Stimulated activated CD4-positive, alpha-beta T cell treated with anti-CD3 and anti-CD28 coated beads, Interleukin-12 subunit alpha, Interleukin-12 subunit beta, amount 100 ng/mL, for 4 hours (primary cell): ENCODE measurements at regions not wholly inside any gene's neighbourhood (a gene's known extent, or its start where the extent isn't known, plus 50 kb on each side); places are given as distances from the start of the nearest gene placed in this dataset.

Source experiments
- DNase-seq: peaks from one replicate; pipeline ENCODE4 v3.0.0-alpha.2; 2020

- no peak for DNase-seq
Measured at GRCh38 chr6:87847135-87847829, 145.2 kb upstream of the AKIRIN2 start.

GRCh38 chr6:87846434-87846833, 144.4 kb upstream of the AKIRIN2 start:
- no peak for DNase-seq

DNA sequence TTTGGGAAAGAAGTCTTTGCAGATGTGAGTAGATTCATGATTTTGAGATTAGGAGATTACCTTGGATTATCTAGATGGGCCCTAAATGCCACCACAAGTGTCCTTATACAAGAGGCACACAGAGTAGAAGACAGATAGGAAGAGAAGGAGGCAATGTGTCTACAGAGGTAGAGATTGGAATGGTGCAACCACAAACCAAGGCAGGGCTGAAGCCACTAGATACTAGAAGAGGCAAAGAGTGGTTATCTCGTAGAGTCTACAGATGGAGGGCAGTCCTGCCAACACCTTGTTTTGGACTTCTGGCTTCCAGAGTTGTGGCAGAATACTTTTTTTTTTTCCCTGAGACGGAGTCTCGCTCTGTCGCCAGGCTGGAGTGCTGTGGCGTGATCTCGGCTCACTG, 138.3 kb upstream of the AKIRIN2 start:
- DNase-seq: no peak

DNA sequence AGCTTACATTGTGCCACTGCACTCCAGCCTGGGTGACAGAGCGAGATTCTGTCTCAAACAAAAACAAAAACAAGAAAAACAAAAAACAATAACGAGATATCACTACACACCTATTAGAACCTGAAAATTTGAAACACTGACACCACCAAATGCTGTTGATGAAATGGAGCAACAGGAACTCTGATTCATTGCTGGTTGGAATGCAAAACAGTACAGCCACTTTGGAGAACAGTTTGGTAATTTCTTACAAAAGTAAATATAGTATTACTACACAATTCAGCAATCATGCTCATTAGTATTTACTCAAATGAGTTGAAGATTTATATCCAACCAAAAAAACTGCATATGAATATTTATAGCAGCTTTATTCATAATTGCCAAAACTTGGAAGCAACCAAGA, 135.8 kb upstream of the AKIRIN2 start:
- no peak for DNase-seq

DNA sequence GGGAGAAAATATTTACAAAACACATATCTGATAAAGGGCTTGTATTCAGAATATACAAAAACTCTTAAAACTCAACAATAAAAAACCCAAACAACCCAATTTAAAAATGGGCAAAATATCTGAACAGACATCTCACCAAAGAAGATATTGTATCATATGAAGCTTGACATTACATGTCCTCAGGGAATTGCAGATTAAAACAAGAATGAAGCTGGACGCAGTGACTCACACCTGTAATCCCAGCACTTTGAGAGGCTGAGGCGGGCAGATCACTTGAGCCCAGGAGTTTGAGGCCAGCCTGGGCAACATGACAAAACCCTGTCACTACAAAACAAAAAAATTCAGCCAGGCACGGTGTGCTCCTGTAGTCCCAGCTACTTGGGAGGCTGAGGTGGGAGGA, 135.4 kb upstream of the AKIRIN2 start:
- no peak for DNase-seq

DNA sequence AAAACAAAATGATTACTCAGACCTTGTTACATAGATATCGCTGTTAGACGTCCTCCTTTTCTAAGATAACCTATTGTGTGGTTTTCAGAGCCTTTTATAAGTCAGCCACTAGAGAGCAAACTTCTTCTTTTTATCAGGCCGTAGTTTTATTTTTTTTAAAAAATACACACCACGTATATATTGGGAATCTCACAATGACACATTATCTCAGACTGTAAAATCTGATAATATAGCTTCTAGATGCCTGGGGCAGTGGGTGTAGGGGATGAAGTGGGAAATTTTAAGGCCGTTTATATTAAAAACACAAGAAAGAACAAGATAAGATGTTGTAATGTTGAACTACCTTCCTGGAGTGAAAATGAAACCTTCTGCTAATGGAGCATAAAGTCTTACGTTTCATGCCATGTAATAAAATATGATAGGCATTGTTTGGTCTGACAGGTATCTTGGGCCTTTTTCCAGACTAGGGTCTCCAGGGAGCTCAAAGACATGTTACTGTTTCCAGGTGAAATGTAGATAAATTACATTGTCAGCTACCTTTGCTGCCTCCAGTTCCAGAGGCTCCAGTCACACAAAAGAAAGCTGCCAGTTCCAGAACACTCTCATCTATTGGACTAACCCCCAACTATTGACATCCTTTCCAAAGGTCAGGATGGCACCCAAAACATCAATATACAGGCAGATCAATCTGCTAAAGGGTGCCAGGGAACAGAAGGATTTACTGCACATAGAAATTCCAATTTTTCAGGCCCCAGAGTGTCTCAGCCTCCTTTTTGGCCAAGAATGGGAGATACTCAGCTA, 130.2 kb upstream of the AKIRIN2 start:
- no peak for DNase-seq

DNA sequence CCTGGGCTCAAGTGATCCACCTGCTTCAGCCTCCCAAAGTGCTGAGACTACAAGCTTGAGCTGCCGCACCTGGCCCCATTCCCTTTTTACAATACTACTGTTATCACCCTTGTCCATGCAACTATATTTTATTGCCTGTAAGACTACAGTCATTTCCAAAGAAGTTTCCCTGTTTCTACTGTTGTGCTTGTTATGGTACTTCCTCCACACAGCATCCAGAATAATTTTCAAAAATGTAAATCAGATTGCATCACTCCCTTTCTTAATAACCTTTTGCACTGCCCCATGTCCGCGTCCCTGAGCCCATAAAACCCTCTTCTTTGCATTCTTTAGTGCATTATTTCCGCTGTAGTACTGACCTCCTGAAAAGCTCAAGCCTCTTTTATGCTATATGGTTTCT, 128.9 kb upstream of the AKIRIN2 start:
- no peak for DNase-seq

DNA sequence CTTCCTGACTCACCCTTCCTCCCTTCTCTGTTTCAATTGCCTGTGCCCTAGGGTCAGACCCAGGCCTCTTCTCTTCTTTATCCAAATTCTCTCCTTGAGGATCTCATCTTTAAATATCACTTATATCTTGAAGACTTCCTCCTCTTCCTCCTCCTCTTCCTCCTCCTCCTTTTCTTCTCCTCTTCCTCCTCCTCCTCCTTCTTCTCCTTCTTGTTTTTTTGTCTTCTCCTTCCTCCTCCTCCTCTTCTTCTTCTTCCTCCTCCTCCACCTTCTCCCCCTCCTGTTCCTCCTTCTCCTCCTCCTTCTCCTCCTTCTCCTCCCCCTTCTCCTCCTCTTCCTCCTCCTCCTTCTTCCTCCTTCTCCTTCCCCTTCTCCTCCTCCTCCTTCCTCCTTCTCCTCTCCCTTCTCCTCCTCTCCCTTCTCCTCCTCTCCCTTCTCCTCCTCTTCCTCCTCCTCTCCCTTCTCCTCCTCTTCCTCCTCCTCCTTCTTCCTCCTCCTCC, 127.6 kb upstream of the AKIRIN2 start:
- no peak for DNase-seq

DNA sequence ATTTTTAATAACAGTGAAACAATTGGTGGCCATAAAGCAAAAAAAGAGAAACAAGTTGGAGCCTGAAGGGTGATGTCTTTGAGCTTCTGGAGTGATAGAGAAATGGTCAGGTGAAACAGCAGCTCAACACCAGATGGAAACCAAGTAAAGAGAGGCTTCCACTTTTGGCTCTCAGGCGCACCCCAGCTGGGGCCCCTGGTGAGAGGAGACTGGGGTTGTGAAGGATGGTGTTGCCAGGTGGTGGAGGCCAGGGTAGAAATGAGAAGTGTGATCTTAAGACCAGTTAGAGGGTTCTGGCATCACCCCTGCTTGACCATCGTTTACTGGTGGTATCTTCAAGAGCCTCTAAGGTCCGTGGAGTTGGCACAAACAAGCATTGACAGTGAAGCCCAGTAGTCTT, 126.0 kb upstream of the AKIRIN2 start:
- no peak for DNase-seq

- DNase-seq: no peak
Measured at GRCh38 chr6:87827346-87827745, 125.3 kb upstream of the AKIRIN2 start.

- DNase-seq: no peak
Measured at GRCh38 chr6:87826424-87826823, 124.4 kb upstream of the AKIRIN2 start.

- DNase-seq: no peak
Measured at GRCh38 chr6:87825821-87826221, 123.8 kb upstream of the AKIRIN2 start.

GRCh38 chr6:87824958-87825491, 123.0 kb upstream of the AKIRIN2 start:
- DNase-seq: no peak

GRCh38 chr6:87822011-87822410, 120.0 kb upstream of the AKIRIN2 start:
- no peak for DNase-seq

DNA sequence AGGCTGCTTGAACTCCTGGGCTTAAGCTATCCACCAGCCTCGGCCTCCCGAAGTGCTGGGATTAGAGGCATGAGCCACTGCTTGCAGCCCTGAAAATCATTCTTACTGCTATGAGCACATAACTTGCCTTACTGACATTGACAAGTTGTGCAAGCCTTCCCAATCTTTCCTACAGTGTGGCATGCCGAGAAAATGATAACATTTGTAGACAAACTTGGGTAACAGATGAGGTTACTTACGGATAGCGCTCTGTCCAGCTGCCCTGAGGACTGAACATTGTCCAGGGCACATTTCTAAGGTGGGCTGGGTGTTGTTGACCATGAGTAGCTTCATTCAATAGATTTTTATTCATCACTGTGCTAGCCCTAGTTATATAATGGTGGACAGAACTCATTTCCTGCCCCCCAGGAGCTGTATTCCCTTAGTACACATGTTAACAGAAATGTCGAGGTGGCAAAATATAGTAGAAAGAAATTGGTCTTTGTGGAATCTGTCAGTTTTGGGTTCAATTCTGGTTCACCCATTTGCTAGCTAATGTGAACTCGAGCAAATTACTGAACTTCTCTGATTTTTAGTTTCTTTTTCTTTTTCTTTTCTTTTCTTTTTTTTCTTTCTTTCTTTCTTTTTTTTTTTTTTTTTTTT, 118.4 kb upstream of the AKIRIN2 start:
- no peak for DNase-seq

DNA sequence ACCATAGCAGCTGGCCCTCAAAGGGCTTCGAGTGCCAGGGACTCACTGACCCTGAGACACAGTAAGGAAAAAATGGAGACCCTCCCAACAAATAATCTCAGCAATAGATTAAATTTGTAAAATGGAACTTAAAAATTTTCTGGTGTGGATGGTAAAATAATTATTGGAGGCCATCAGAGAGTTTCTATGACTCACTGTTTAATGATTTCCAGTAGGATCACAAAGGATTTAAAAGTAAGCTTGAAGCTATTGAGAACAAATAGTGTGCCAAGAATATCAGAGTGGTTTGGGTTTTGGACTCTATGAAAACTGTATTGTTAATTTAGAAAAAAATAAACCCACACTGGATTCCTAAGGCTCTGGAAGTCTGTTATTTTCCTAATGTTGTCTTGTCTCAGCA, 115.2 kb upstream of the AKIRIN2 start:
- DNase-seq: no peak

DNA sequence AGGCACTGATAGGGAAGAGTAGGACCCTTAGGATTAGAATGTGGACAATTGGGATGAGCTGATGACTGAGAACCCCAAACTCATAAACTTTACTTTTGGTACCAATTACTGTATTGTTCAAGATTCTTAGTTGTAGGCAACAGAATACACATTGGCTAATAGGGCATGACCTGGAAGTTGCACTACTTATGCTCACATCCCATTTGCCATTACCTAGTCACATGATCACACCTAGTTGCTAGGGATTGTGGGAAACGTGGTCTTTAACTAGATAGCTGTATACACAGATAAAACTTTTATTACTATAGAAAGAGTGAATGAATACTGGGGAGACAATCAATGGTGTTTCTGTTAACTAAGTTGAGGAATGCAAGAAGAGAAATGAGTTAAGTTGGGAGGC, 113.4 kb upstream of the AKIRIN2 start:
- no peak for DNase-seq

- DNase-seq: no peak
Measured at GRCh38 chr6:87808005-87808757, 106.1 kb upstream of the AKIRIN2 start.

DNA sequence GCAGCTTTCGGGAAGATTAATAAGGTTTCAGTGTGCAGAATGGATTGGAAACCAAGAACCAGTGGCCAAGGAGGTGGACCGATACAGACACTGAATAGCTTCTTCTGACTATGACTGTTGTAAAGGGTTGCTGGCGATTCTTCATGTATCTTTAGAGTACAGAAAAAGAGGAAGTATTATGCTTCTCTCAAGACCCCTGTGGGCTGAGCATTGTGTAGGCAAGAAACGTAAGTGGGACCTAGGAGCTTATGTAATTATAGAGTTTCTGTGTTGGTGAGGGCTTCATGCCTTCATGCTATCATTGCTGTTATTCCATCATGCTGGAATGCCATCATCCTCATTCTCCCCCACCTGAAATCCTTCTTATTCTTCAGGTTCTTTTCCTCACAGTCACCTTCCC, 105.4 kb upstream of the AKIRIN2 start:
- no peak for DNase-seq

- no peak for DNase-seq
Measured at GRCh38 chr6:87806635-87807034, 104.6 kb upstream of the AKIRIN2 start.

DNA sequence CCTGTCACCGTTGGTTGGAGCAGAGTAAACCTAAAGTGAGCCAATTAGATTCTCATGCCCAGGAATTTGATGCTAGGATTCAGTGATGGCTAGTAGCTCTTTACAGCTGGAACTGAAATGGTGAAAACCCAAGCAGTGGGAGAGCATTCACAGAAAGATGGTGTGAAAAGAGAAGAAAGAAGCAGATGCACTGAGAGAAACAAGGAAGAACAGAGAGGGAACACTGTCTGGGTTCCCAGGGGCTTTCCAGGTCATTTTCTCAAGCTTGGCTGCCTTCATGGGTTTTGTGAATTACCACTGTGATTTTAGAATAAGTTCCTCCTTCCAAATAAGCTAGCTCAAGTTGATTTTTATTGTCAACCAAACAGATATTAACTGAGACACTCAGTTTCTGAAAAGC, 104.1 kb upstream of the AKIRIN2 start:
- DNase-seq: no peak

GRCh38 chr6:87803791-87804190, 101.8 kb upstream of the AKIRIN2 start:
- DNase-seq: no peak

- no peak for DNase-seq
Measured at GRCh38 chr6:87799651-87800050, 97.6 kb upstream of the AKIRIN2 start.
